GM20000 (cell line): ENCODE measurements at regions not wholly inside any gene's neighbourhood (a gene's known extent, or its start where the extent isn't known, plus 50 kb on each side); places are given as distances from the start of the nearest gene placed in this dataset.

Source experiments
- DNase-seq: peaks from one replicate; pipeline ENCODE4 v3.0.0; 2012; ENCODE audit warnings: low spot score
- CTCF ChIP-seq: IDR thresholded peaks from 2 replicates; pipeline ENCODE4 v1.5.1; 2012; ENCODE audit warnings: mild to moderate bottlenecking, control low read depth; ENCODE audit errors: extremely low read depth, missing control alignments

GRCh38 chr5:13045897-13046551 is 898.5 kb downstream of the DNAH5 start:
- DNase-seq: no peak
- TF ChIP-seq CTCF: no peak

- no peak for TF ChIP-seq CTCF
- DNase-seq: no peak
Observed at GRCh38 chr5:13034061-13034460, 910.4 kb downstream of the DNAH5 start.

GRCh38 chr5:13029211-13029610 is 915.3 kb downstream of the DNAH5 start:
- DNase-seq: no peak
- TF ChIP-seq CTCF: no peak

GRCh38 chr5:13027874-13028273 is 916.6 kb downstream of the DNAH5 start:
- TF ChIP-seq CTCF: no peak
- no peak for DNase-seq

- TF ChIP-seq CTCF: no peak
- no peak for DNase-seq
Observed at GRCh38 chr5:13019729-13020128, 924.8 kb downstream of the DNAH5 start.

GRCh38 chr5:13003457-13003856 is 941.0 kb downstream of the DNAH5 start:
- no peak for DNase-seq
- no peak for TF ChIP-seq CTCF

GRCh38 chr5:12999667-13000066 is 944.8 kb downstream of the DNAH5 start:
- TF ChIP-seq CTCF: no peak
- DNase-seq: no peak
